ENCODE measurements at regions not wholly inside any gene's neighbourhood (a gene's known extent, or its start where the extent isn't known, plus 50 kb on each side); places are given as distances from the start of the nearest gene placed in this dataset.

GRCh38 chr13:60275208-60275607 lies 111.5 kb upstream of the DIAPH3 start:
- TF ChIP-seq CTCF (IDR thresholded peaks at IDR 0.05) (no peak), POLR2A (IDR thresholded peaks at IDR 0.05) (no peak)
